GM20431 (cell line): ENCODE measurements at regions not wholly inside any gene's neighbourhood (a gene's known extent, or its start where the extent isn't known, plus 50 kb on each side); places are given as distances from the start of the nearest gene placed in this dataset.

ENCODE experiments used
- in situ Hi-C: fragments of 300-500 bp; cut with MseI, MboI; formaldehyde crosslinking; loops from one replicate; pipeline ENCODE4 v1.15.0; 2020; ENCODE audit warnings: low sequenced_read_pairs; ENCODE audit not compliant: unreplicated experiment

GRCh38 chr6:95768539-95768938 is 191.2 kb downstream of the MANEA start:
- in situ Hi-C loops: no loop called here

GRCh38 chr6:95777338-95777737 is 200.0 kb downstream of the MANEA start:
- in situ Hi-C loops: no loop called here

DNA sequence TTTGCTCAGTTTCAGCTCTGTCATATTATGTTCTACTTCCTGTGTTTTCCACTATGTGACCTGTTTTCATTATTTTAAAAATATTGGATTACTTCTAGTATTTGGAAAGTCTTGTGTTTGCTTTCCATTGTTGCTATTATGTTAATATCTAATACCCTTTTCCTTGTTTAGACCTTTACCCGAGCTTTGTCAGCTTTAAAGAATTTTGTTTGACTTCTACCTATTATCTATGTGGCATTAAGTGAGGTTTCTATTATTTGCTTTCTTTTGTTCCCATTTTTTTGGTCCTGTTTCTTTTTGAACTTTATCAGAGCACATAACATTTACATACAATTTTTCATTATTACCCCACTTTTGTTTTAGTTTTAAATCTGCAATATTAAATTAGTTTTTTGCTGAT is 202.7 kb downstream of the MANEA start:
- in situ Hi-C loops: no loop called here

- in situ Hi-C loops: no loop called here
These were observed 206.7 kb downstream of the MANEA start for GRCh38 chr6:95784019-95784418.

- in situ Hi-C loops: no loop called here
These were observed 207.5 kb downstream of the MANEA start for GRCh38 chr6:95784869-95785268.

DNA sequence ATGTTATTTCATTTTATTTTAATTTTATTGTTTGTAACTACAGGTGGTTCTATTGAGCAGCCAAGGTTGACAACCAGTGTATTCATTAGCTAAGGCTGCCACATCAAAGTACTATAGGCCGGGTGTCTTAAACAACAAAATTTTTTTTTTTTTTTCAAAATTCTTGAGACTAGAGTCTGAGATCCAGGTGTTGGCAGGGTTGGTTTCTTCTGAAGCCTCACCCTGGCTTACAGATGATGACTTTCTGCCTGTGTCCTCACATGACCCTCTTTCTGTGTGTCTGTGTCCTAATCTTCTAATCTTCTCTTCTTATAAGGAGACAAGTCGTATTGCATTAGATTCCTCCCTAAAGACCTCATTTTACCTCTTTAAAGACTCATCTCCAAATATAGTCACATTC is 208.4 kb downstream of the MANEA start:
- in situ Hi-C loops: no loop called here

DNA sequence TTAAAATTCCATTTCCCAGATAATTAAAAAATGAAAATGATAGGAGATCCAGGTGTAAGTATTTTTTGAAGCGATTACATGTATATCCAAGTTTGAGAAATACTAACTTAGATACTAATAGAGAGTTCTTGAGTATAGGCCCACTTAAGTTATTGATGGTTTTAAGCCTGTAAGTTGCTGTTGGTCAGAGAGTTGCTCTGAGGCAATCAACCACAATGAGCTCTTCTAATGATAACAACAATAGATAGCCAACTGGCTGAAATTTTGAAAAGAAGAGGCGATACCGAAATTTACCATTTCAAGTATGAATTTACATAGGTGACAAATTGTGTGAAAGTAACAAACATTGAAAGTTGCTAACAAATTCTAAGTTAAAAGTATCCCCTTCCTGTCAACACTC is 209.5 kb downstream of the MANEA start:
- in situ Hi-C loops: no loop called here

- in situ Hi-C loops: no loop called here
These were observed 213.5 kb downstream of the MANEA start for GRCh38 chr6:95790787-95791186.

GRCh38 chr6:95794749-95795148 is 217.4 kb downstream of the MANEA start:
- in situ Hi-C loops: no loop called here

DNA sequence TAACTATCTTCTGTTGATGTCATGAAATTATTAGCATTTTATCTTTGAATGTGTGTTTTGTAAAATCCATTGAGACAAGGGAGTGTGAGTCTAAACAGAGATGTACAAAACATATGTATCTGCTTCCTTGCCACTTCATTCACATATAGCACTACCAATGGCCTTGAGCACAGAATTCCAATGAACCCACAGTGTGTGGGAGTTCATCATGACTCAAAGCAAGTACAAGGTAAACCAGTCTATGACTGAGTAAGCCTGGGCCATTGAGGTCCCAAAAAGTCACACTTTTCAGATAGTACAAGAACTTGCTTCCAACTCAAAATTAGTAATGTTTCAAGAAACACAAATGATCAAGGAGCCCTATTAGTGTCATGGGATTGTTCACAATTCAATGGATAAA is 218.6 kb downstream of the MANEA start:
- in situ Hi-C loops: no loop called here

DNA sequence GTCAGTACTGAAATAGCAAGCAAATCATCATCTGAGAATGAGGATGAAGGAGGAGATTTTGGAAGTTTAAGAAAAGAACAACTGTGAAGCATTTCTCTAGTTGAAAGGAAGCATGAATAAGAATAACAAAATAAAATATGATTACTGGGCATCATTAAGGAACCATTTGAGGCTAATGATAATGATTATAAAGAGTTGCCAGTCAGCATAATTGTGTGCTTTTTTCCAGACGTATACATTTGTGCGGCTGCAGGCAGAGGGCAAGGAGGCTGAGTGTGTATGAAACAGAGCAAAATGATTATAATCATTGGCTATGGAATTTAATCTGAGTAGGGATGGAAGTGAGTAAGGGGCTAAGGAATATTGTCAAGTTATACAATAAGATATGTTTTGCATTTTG is 218.7 kb upstream of the FUT9 start:
- in situ Hi-C loops: no loop called here

DNA sequence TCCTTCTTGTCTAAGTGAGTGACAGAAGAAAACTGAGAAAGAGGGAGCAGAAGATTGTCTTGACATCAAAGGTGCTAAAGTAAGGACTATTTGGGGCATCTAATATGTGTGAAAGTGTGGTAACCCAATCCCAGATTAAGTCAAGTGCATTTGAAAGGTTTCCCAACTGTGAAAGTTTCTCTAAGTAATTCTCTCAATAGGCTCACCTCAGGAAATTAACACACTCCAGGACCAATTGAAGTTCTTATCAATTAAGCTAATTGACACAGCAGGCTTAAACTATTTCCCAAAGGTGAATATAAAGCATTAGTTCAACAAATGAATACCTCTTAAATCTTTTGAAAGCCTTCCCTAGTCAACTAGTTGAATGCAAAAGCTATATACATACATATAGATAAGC is 212.8 kb upstream of the FUT9 start:
- in situ Hi-C loops: no loop called here

GRCh38 chr6:95803889-95804288 is 211.9 kb upstream of the FUT9 start:
- in situ Hi-C loops: no loop called here

DNA sequence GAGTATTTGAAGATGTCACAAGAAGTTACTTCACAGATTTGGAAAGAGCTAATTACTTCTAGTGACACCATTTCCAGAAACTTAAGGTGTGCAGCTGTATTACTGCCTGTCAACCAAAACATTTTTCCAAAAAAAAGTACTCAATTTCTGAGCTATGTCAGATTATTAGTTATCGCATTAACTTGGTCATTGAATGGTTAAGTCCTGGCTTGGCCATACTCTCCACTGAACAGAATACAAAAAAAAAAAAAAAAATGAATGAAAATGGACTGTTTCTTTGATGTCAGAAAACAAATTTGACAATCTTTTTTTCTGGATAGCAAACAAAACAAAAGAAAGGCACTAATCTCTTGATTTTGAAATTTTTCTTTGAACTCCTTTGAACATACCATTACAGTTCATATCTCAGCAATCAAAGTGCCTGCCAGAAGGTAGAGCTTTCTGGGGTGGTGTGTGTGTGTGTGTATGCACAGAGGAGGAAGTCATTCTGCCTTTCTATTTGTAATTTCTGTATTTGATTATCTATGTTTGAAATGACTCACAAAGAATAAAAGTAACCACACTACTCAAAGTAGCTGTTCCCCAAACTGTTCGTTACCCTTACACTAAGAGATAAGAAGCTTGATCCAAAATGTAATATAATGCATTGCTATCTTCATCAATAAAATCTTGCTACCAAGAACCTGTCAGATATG is 210.8 kb upstream of the FUT9 start:
- in situ Hi-C loops: no loop called here

GRCh38 chr6:95805699-95806098 is 210.1 kb upstream of the FUT9 start:
- in situ Hi-C loops: no loop called here

DNA sequence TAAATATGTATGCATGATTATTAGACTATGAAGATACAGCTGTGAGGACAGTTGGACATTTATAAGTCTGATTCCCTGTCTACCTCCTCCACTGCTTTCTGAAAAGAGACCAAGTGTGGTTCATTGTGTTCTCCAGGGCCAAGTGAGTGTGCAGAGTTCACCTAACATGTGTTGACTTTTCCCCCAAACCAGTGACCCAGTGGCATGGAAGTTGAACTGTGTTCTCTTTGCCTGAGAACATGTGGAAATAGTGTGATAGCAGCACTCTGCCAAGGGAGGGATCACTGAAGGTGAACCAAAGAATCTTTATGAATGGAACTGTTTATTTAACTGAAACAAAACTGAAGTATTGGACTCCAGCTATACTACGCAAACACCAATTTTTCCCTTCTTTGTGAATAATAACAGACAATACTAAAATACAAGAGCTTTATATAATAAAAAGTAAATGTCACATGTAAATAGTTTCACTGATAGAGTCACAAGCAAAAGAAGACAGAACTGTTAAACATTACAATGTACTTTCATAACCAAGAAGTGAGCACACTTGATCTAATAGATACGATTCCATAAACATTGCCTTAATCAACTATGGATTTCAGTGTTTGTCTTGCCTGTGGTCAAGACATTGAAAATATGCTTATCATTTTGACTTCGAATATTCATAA is 200.3 kb upstream of the FUT9 start:
- in situ Hi-C loops: no loop called here

DNA sequence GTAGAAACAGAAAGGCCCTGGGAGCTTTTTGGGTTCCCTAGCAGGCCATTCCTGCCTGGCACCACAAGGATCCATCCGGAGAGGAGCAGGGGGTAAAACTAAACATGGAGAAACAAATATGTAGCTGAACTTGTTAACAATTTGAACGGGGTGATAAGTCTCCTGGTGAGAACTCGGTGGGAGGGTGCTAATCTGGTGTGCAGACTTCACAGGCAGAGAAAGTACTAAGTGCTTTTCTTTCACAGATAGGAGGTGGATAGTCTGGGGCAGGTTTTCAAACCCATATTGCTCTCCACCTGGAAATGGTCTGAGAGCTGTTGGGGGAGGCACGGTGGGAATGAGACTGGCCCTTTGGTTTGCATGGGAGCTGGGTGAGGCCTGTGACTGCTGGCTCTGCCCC is 196.3 kb upstream of the FUT9 start:
- in situ Hi-C loops: no loop called here

GRCh38 chr6:95819939-95820338 is 195.8 kb upstream of the FUT9 start:
- in situ Hi-C loops: no loop called here

GRCh38 chr6:95830859-95831557 is 184.8 kb upstream of the FUT9 start:
- in situ Hi-C loops: no loop called here

DNA sequence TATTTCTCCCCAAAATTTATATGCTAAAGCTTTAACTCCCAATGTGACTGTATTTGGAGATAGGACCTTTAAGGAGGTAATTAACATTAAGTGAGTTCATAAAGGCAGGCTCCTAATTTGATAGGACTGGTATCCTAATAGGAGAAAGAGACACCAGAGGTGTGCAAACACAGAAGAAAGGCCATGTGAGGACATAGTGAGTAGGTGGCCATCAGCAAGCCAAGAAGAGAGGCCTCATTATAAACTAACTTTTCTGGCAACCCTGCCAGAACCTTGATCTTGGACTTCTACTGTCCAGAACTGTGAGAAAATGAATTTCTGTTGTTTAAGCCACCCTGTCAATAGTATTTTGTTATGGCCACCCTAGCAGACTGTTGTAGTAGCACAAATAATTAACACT is 177.9 kb upstream of the FUT9 start:
- in situ Hi-C loops: no loop called here

DNA sequence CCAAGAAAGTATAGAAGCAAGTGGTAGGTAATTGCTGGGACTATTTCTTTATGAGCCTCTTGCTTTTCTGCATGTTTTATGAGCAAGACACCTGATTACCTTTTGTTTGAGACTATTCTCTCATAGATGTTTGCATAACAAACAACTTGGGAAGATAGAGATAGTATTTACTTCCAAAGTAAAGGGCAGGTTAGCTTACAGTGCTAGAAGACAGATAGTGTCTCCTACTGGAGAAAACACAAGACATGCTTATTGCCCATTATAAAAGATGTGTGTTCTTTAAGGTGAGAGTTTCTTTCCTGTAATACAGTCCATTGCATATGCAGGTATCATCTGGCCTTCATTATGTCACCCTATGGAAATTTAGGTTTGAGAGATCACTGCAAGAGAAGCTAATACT is 174.2 kb upstream of the FUT9 start:
- in situ Hi-C loops: no loop called here
